A673 (cell line): ENCODE measurements at regions not wholly inside any gene's neighbourhood (a gene's known extent, or its start where the extent isn't known, plus 50 kb on each side); places are given as distances from the start of the nearest gene placed in this dataset.

Source experiments
- CTCF ChIP-seq: fragments of 300-800, 200-600 bp; sonication (generic); conservative IDR thresholded peaks from 2 replicates; pipeline ENCODE4 v1.5.1; 2017; ENCODE audit warnings: low read depth, mild to moderate bottlenecking, antibody characterized with exemption, low read length, moderate library complexity, mixed read lengths
- EZH2 ChIP-seq: fragments of 200-600 bp; sonication (generic); IDR thresholded peaks from 2 replicates; pipeline ENCODE4 v1.6.1; 2017; ENCODE audit warnings: borderline replicate concordance, low read depth, mild to moderate bottlenecking, mixed read lengths, antibody characterized with exemption, low read length; ENCODE audit not compliant: poor library complexity, severe bottlenecking

GRCh38 chr6:94622783-94623182 lies 954.6 kb upstream of the MANEA start:
- TF ChIP-seq CTCF = no peak
- no peak for TF ChIP-seq EZH2
